Heart right ventricle (tissue), 16 donors: ENCODE measurements at regions not wholly inside any gene's neighbourhood (a gene's known extent, or its start where the extent isn't known, plus 50 kb on each side); places are given as distances from the start of the nearest gene placed in this dataset.
"Not testable (repeated sequence)": the region's sequence is repeated elsewhere in the genome, so short reads cannot be mapped to it uniquely, and the experiment has no call there.

Source experiments
- ATAC-seq, 8 donors: fragments of 200-7000 bp; cut with Tn5 transposase; one replicate each; pipeline ENCODE4 v1.9.1; 2020; ENCODE audit warnings: mild to moderate bottlenecking in 8 of 8, moderate library complexity in 8 of 8, moderate number of reproducible peaks in 1 of 8
- DNase-seq, 2 donors: peaks; one replicate each; pipeline ENCODE4 v3.0.0-alpha.2; 2020
- H3K27ac ChIP-seq, 10 donors: fragments of 200-600 bp; sonication (generic) in 2 of 10; one replicate each; pipeline versions ENCODE4 v1.5.0 to v1.8.0; 2020 to 2022; ENCODE audit warnings: mild to moderate bottlenecking in 3 of 10
- H3K27me3 ChIP-seq, 7 donors: fragments of 200-600 bp; one replicate each; pipeline ENCODE4 v1.8.0; 2021 to 2022; ENCODE audit warnings: mild to moderate bottlenecking in 2 of 7
- H3K36me3 ChIP-seq, 9 donors: fragments of 200-600 bp; sonication (generic) in 1 of 9; one replicate each; pipeline versions ENCODE4 v1.5.0 to v1.8.0; 2020 to 2022; ENCODE audit warnings: mild to moderate bottlenecking in 2 of 9
- H3K4me1 ChIP-seq, 9 donors: fragments of 200-600 bp; sonication (generic) in 1 of 9; one replicate each; pipeline versions ENCODE4 v1.5.0 to v1.8.0; 2020 to 2022; ENCODE audit warnings: mild to moderate bottlenecking in 4 of 9
- H3K4me3 ChIP-seq, 10 donors: fragments of 200-600 bp; sonication (generic) in 2 of 10; one replicate each; pipeline versions ENCODE4 v1.5.0 to v1.8.0; 2020 to 2022; ENCODE audit warnings: mild to moderate bottlenecking in 7 of 10, moderate library complexity in 2 of 10
- H3K9me3 ChIP-seq, 11 donors: fragments of 200-600 bp in 10 of 11; sonication (generic) in 2 of 11; one replicate each; pipeline versions ENCODE4 v1.5.0 to v1.8.0; 2013 to 2022; ENCODE audit warnings: mild to moderate bottlenecking in 2 of 11, control low read depth in 1 of 11, moderate library complexity in 1 of 11
- CTCF ChIP-seq, 9 donors: fragments of 200-600 bp; sonication (generic) in 2 of 9; IDR thresholded peaks; one replicate each; pipeline versions ENCODE4 v1.5.0 to v1.8.0; 2021 to 2022; ENCODE audit warnings: antibody characterized with exemption in 9 of 9, mild to moderate bottlenecking in 5 of 9, moderate library complexity in 1 of 9
- WGBS, 2 donors: extraction: QIAGEN DNeasy Blood & Tissue Kit; methylation state at CpG; one replicate each; pipeline ENCODE4 v1.1.7; 2013; ENCODE audit warnings: inconsistent platforms in 1 of 2; 5-methylcytosine and 5-hydroxymethylcytosine counted together
- intact Hi-C, 10 donors: fragments of 100-400 bp; cut with DNase I; formaldehyde crosslinking; loops; one replicate each; pipeline versions ENCODE4 v1.11.1 to v1.14.2; 2022
- donor health status: Arrhythmogenic right ventricular cardiomyopathy.
- donor health status: ischemic (EF 13 %, LVEDD 7.1; RV severe dilation, severe dysfunction).
- donor health status: healthy with polysubstance abuse.
- donor health status: DM: no; HTN: yes; CAD: no.
- donor health status: DM: no; HTN: no; CAD: no.
- donor health status: ischemic (EF 25% LVEDD 6.9; RV normal size, moderate dysfunction).
- donor health status: ischemic (EF 25% LVEDD 5.7; RV mildly dilated, moderate dysfunction).
- donor health status: healthy.
- donor health status: DM: yes; HTN: yes; CAD: no.
- donor health status: Ischemic cardiomyopathy.
- donor health status: ischemic (EF 35%, LVEDD 5.7; RV mildly dilated, moderate dysfunction).
- donor health status: nonischemic (EF 11% LVEDD 7.7; RV severe dilation, severe dysfunction).
- donor health status: DM: yes; HTN: yes; CAD: no.
- donor health status: PGD.
- donor health status: ischemic (EF 29% LVEDD 5.4; RV normal size, mild dysfunction).
- donor health status: nonischemic (EF 23%, LVEDD 6.1; RV moderate dilation, normal function).

- no peaks in the 10 kb centered on the region for H3K27me3 ChIP-seq
- WGBS, 2 donors: 62 to 75% methylated on average over 4 of the region's 4 CpGs
- no peaks in the 10 kb centered on the region for H3K36me3 ChIP-seq
- H3K9me3 ChIP-seq: peaks cover 0 to 33% (median 0%) of the 10 kb centered on the region in 11 donors
- H3K27ac ChIP-seq: no peak overlapping the region
- TF ChIP-seq CTCF (IDR thresholded peaks at IDR 0.05): no peak
- intact Hi-C loops: loop anchor here in 1 of 10 donors (10.0 kb wide), 1 partner anchor 85 kb away; no protein-coding TSS in a partner anchor
- H3K4me3 ChIP-seq: no peak overlapping the region
- no peaks in the 10 kb centered on the region for H3K4me1 ChIP-seq
- no peak for ATAC-seq
- no peak for DNase-seq
Measured at GRCh38 chr7:54299426-54299825, 242.7 kb upstream of the VSTM2A start.

- H3K9me3 ChIP-seq, H3K4me3 ChIP-seq, H3K4me1 ChIP-seq, DNase-seq, H3K27me3 ChIP-seq, H3K27ac ChIP-seq, H3K36me3 ChIP-seq, intact Hi-C loops: not testable (repeated sequence)
- peak in 6 of 8 donors; percentile 33 to 63 (median 54) for ATAC-seq
Measured at GRCh38 chr7:54315955-54316354, 226.2 kb upstream of the VSTM2A start.

GRCh38 chr7:54326592-54327167 is 215.5 kb upstream of the VSTM2A start:
- Histone ChIP-seq H3K4me1 (no peaks in the 10 kb centered on the region), H3K9me3 (peaks cover 0 to 25% (median 0%) of the 10 kb centered on the region in 11 donors), H3K4me3 (no peak overlapping the region), H3K36me3 (no peaks in the 10 kb centered on the region), H3K27ac (no peak overlapping the region), H3K27me3 (no peaks in the 10 kb centered on the region)
- WGBS, 2 donors: 67 to 68% methylated on average over 3 of the region's 3 CpGs
- intact Hi-C loops: loop anchor here in 1 of 10 donors (10.0 kb wide), 1 partner anchor 92 kb away; no protein-coding TSS in a partner anchor
- DNase-seq (no peak), ATAC-seq (no peak)
- no peak for TF ChIP-seq CTCF (IDR thresholded peaks at IDR 0.05)

GRCh38 chr7:54330216-54330800 is 211.9 kb upstream of the VSTM2A start:
- Histone ChIP-seq H3K9me3 (peaks cover 0 to 6% (median 0%) of the 10 kb centered on the region in 11 donors), H3K27ac (no peak overlapping the region), H3K4me3 (no peak overlapping the region), H3K36me3 (no peaks in the 10 kb centered on the region), H3K27me3 (no peaks in the 10 kb centered on the region), H3K4me1 (no peaks in the 10 kb centered on the region)
- DNase-seq (no peak), ATAC-seq (no peak)
- intact Hi-C loops: loop anchor here in 2 of 10 donors (10.0 kb wide), 1 partner anchor 86 kb away; no protein-coding TSS in a partner anchor
- no peak for TF ChIP-seq CTCF (IDR thresholded peaks at IDR 0.05)
- 57 to 62% methylated on average over 4 of the region's 4 CpGs for WGBS, 2 donors

- 74 to 80% methylated on average over 1 of the region's 1 CpG for WGBS, 2 donors
- ATAC-seq: no peak
- no peak for DNase-seq
- Histone ChIP-seq H3K4me1 (no peaks in the 10 kb centered on the region), H3K27me3 (no peaks in the 10 kb centered on the region), H3K27ac (no peak overlapping the region), H3K4me3 (no peak overlapping the region), H3K36me3 (no peaks in the 10 kb centered on the region), H3K9me3 (peaks cover 0 to under 1% (median 0%) of the 10 kb centered on the region in 11 donors)
- intact Hi-C loops: loop anchor here in 2 of 10 donors (10.0 kb wide), 1 partner anchor 87 kb away; no protein-coding TSS in a partner anchor
- TF ChIP-seq CTCF (IDR thresholded peaks at IDR 0.05): no peak
Measured at GRCh38 chr7:54331311-54331710, 210.9 kb upstream of the VSTM2A start.
